ENCODE measurements at regions not wholly inside any gene's neighbourhood (a gene's known extent, or its start where the extent isn't known, plus 50 kb on each side); places are given as distances from the start of the nearest gene placed in this dataset.

- Histone ChIP-seq H3K27ac (ENCODE audit: low read depth, low read length) (no peak overlapping the region), H3K9ac (replicated peaks in 1 of 4; ENCODE audit: extremely low read depth in 1 of 4, low read depth in 3 of 4, low read length in 3 of 4) (no peak overlapping the region), H3K4me3 (ENCODE audit: extremely low read depth in 1 of 4, insufficient read depth in 2 of 4, low read depth in 3 of 4, low read length in 4 of 4) (no peak overlapping the region), H2BK120ac (replicated peaks; ENCODE audit: low read depth, low read length) (no peak overlapping the region), H3K4me2 (ENCODE audit: insufficient read depth in 1 of 2, low read depth in 2 of 2, low read length in 2 of 2) (no peak overlapping the region), H4K8ac (ENCODE audit: extremely low read depth, insufficient read depth, low read length) (no peak overlapping the region), H4K91ac (replicated peaks; ENCODE audit: insufficient read length, low read length) (no peak overlapping the region), H3K18ac (ENCODE audit: extremely low read depth, low read length) (no peak overlapping the region), H3K27me3 (replicated peaks in 1 of 4; ENCODE audit: control insufficient read depth in 3 of 4, extremely low read depth in 1 of 4, insufficient read depth in 3 of 4, low read length in 3 of 4) (no peaks in the 10 kb centered on the region), H3K4me1 (replicated peaks in 1 of 4; ENCODE audit: control insufficient read depth in 3 of 4, insufficient read depth in 4 of 4, low read length in 3 of 4) (no peaks in the 10 kb centered on the region), H3K36me3 (ENCODE audit: control insufficient read depth in 2 of 4, insufficient read depth in 4 of 4, low read length in 3 of 4) (no peaks in the 10 kb centered on the region), H2BK15ac (ENCODE audit: low read length) (no peak overlapping the region), H2AK5ac (ENCODE audit: low read depth, low read length) (no peak overlapping the region), H4K20me1 (replicated peaks in 1 of 2; ENCODE audit: control insufficient read depth in 1 of 2, insufficient read depth in 2 of 2, low read length in 2 of 2) (no peaks in the 10 kb centered on the region), H3K23ac (ENCODE audit: insufficient read length) (no peak overlapping the region), H2BK20ac (ENCODE audit: low read length) (no peak overlapping the region), H3K79me1 (ENCODE audit: low read depth, low read length) (no peaks in the 10 kb centered on the region), H2BK5ac (ENCODE audit: low read depth, low read length) (no peak overlapping the region), H3K56ac (replicated peaks; ENCODE audit: insufficient read length, low read depth, low read length) (no peak overlapping the region), H3K9me3 (ENCODE audit: insufficient read depth in 2 of 2, low read depth in 1 of 2, low read length in 1 of 2) (no peaks in the 10 kb centered on the region), H3K79me2 (ENCODE audit: control insufficient read depth in 1 of 2, insufficient read depth in 2 of 2, low read length in 2 of 2) (no peaks in the 10 kb centered on the region), H4K5ac (ENCODE audit: insufficient read length, low read depth, low read length) (no peak overlapping the region), H3K14ac (ENCODE audit: insufficient read length) (no peak overlapping the region), H2BK12ac (ENCODE audit: low read depth, low read length) (no peak overlapping the region), H2AFZ (ENCODE audit: low read length) (no peak overlapping the region), H3K23me2 (ENCODE audit: low read depth, low read length) (no peaks in the 10 kb centered on the region), H3K4ac (replicated peaks; ENCODE audit: insufficient read length, low read depth, low read length) (no peak overlapping the region)
- no peak for TF ChIP-seq RXRA (IDR thresholded peaks at IDR 0.05; ENCODE audit: insufficient read depth, low read depth, low read length)
- TF ChIP-seq GABPA (IDR thresholded peaks at IDR 0.05; ENCODE audit: borderline replicate concordance, insufficient read depth, low read length), result no peak
- ChIA-PET CTCF (ENCODE audit: partially characterized antibody) (no interaction called here), POLR2A (ENCODE audit: partially characterized antibody) (no interaction called here)
- no peak for DNase-seq (ENCODE audit: low read depth in 1 of 2, low spot score in 2 of 2)
- FAIRE-seq, result no peak
These were observed 340.0 kb downstream of the CCDC85A start for GRCh38 chr2:56523816-56524215.

Measured in H1 (cell line).